Epidermal melanocyte (primary cell): ENCODE measurements at regions not wholly inside any gene's neighbourhood (a gene's known extent, or its start where the extent isn't known, plus 50 kb on each side); places are given as distances from the start of the nearest gene placed in this dataset.
"Not testable (repeated sequence)": the region's sequence is repeated elsewhere in the genome, so short reads cannot be mapped to it uniquely, and the experiment has no call there.

Experiments used
- DNase-seq: peaks from one replicate; pipeline ENCODE4 v3.0.0; 2011; ENCODE audit warnings: low spot score; ENCODE audit not compliant: insufficient read length

DNA sequence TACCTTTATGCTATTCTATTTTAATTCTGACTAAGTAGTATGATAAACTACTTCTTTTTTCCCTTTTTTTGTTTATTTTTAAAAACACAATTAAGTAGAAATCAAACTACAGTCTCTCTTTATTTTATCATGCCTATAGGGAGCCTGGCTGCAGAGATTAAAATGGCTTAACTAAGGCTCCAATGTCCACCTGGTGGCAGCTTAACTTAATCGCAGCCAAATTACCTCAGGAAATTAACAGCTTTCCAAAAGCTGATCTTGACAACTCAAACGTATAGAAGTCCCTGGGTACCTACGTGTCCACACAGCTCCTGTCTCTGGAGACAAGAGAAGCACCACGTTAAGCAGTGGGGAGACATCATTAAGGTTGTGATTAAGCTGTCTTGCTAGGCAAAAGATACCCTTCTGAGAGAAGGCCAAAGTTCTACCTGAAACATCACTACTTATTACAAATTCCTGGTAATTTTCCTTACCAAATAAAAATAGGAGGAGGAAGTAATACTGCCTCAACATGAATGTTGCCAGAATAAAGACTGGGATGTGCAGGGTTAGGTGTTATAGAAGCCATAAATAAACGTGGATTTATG, 63.2 kb upstream of the SNX19 start:
- DNase-seq, result no peak

DNA sequence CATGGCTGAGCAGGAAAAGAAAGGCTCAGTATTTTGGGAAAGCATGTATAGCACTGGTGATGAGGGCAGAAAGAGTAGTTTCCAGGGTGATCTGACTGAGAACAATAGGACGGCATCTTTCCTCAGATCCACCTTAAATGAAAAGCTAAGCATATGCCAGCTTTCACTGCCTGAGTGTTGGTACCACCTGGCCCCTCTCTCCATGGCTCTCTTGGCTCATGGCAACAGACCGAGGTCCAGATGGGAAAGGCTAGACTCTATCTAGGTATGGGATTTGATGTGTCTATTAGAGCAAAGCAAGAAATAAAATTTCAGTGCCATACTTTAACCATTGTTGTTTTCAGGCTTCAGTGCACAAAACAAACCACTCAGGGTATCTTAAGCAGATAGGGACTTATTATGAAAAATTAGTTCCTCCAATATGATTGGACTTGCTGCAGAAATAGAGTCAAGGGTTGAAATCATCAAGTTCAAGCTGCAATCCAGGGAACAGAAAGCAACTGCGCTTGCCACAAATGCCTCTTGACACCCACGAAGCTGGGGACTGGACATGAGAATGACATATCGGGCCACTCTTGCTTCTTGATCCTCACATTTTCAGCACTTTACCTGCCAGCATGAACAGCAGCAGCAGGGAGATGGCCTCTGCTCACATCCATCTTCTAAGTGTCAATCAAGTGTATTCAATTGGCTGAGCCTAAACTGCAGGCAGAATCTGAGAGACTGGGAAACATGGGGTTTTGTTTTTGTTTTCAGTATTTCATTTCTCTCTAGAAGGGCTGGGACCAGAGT, 64.0 kb upstream of the SNX19 start:
- DNase-seq, result no peak

DNA sequence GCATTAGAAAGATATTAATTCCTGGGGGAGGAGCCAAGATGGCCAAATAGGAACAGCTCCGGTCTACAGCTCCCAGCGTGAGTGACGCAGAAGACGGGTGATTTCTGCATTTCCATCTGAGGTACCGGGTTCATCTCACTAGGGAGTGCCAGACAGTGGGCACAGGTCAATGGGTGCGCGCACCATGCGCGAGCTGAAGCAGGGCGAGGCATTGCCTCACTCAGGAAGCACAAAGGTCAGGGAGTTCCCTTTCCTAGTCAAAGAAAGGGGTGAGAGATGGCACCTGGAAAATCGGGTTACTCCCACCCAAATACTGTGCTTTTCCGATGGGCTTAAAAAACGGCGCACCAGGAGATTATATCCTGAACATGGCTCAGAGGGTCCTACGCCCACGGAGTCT, 68.0 kb upstream of the SNX19 start:
- not testable (repeated sequence) for DNase-seq

DNA sequence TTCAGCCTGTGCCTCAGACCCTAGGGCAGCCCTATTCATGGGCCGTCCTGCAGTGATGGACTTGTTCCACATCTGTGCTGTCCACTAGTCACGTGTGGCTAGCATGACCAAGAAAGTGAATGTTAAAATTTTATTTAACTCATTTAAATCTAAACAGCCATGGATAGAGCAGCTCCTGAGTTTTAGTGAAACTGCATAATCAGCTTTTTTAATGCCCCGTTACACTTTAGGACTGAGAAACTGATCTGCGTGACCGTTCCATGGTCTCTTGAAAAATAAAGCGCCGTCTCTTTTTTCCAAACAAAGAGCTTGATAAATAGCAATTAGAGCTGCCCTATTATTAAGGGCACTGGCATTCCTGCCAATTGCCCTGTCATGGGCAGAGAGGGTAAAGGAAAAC, 76.5 kb upstream of the SNX19 start:
- no peak for DNase-seq

DNA sequence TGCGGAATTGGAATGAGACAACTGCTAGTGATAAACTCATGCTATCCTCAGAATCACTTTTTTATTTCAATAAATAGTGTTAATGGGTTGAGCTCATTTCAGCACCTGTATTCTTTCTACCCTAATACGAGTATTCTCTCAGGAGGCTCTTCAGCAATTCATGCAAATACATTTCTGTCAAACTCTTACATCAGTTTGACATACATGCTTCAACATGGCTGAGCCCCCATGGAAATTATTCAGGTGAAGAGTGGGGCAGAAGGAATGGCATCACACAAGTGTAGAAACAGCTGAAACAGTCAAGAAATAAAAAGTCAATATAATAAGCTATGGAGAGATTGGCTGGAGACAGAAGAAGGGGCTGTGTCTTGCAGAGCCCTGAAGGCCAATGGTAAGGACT, 77.8 kb upstream of the SNX19 start:
- DNase-seq, result no peak

DNA sequence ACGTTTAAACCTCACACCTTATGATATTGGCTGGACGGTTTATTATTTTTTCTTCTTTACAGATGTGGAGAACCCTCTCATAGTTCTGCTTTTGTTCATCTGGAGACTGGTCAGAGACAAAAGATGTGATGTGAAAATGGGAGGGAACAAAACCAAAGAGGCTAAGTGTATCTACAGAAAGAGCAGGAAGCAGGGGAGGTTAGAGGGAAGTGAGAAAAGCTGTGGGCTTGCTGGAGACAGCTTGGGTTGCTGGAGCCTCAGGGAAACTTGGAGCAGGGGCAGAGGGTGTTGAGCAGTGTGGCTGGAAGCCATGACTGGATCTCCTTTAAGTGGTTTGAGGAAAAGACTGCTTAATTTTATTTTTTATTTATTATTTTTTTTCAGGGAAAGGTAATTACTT, 79.0 kb upstream of the SNX19 start:
- DNase-seq, result no peak

DNA sequence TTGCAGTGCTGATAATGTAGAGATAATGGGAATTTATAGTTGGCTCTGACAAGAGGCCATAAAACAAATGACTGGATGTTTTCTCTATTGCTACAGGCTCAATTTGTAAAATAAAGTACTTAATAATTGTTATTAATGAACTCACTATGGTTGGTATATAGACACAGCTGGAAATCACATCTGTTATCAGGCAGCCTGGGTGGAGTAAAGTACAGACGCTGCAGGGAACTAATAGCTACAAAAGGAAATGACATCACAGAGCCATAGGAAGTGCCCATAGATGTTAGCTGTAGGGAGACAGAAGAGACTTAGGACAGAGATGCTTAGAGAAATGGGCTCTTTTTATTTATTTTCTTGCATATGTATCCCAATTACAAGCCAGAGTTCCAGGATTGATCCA, 81.0 kb upstream of the SNX19 start:
- DNase-seq, result no peak

DNA sequence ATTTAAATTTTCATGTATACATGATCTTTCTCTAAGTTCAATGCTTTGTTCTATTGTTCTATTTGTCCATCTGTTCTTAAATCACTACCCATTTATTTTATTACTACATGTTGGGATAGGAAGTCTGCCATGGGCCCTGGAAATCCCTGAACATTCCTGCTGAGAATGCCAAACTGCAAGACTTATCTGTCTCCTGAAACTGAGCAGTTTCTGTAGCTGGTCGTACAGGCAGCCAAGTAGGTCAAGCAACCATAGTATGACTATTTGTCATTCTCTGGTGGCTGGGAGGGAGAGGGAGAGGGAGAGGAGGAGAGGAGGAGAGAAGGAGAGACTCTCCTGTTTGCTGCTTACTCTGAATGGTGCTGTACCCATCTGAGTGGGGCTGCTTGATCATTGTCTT, 82.8 kb upstream of the SNX19 start:
- no peak for DNase-seq

DNA sequence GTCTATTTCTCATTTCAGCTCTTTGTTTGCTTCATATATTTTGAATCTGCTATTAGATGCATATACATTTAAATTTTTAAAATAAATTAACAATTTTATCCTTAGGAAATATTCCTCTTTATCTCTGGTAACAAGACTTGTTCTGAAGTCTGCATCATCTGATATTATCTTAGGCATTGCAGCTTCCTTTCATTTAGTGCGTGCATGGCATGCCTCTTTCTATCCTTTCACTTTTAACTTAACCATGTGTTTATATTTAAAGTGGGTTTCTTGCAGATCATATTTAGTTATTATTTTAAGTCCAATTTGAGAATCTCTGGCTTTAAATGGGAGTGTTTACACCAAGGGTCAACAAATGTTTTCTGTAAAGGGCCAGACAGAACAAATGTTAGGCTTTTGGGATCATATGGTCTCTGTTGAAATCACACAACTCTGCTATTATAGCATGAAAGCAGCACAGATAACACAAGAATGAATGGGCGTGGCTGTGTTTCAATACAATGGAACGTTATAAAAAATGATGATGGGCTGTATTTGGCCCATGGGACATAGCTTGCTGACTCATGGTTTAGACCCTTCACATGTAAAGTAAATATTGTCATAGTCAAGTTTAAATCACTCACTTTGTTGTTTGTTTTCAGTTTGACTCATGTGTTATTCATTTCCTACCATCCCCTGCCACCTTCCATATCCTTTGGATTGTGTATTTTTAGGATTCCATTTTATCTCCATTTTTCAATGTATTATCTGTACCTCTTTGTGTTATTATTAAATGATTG, 83.9 kb upstream of the SNX19 start:
- no peak for DNase-seq

DNA sequence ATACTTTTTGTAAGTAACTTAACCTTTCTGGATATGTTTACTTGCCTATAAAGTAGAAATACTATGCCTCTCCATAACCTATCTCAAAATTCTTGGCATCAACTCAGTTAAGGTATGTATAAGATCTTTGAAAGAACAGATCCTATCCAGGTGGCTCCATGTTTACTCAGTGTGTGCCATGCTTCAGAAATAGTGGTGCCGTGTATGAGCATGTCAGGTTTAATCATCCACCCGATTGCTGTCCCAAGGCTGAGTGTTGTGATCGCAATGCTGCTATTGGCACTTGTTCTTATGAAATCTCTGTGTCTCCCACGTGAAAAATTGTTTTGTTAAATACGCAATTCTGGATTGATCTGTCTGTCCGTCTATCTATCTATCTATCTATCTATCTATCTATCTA, 85.9 kb upstream of the SNX19 start:
- no peak for DNase-seq

DNA sequence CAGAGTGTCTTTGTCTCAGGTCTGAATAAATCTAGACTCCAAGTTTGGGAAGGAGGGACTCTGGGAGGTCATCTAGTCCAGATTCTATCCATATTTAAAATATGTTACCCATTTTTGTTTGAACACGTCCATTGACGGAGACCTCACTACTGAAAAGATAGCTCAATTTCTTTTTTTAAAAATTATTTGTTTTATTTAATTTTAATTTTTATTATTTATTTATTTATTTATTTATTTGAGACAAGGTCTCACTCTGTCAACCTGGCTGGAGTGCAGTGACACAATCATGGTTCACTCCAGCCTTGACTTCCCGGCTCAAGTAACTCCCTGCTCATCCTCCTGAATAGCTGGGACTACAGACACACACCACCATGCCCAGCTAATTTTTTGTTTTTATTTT, 89.5 kb upstream of the SNX19 start:
- no peak for DNase-seq

DNA sequence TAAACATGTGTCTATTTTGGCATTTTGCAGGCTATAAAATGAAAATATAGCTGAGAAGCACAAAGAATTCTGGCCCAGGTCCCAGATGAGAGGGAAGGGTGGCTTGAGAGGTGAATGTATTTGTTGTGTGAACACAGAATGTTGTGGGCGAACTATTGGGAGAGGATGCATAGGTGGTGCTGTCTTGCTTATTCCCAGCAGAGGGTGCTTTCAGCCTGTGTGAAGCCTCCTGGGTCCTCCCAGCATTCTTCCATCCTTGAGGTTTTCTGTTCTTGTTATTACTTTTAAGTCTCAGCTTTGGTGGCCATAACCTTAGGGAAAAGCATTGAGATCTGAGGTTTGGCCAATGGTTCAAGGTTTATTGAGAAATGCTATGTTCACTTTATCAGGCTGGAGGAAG, 108.7 kb upstream of the SNX19 start:
- DNase-seq, result no peak

DNA sequence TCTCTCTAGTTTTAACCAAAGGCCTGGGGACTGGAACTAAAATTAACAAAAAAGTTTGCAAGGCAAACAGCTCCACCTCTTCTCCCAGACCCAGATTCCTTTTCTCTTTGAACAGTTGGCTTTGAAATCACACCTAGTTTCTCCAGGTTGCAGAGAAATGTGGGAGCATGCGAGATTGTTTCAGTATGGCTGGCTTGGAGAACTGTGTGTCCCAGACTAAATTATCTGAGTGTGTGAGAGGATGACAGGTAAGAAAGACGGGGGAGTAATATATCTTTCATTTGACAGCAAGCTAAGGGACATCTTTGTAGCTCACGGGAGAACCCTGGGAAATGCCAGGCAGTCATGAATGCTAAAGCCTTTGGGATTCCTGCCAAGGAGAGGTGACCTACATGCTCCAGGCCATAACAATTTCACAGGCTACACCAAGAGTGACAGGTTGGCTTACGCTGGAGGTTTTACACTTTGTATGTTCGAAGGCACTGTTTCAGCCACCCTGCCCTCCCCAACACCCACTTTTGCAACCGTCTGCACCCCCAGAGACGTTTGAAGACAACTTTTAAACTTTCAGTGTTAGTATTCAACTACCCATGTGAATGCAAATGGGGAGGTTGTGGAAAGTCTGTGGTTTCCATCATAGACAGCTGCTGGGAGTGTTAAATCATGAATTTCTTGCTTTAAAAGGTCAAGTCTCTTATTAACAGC, 109.3 kb upstream of the SNX19 start:
- DNase-seq, result no peak

DNA sequence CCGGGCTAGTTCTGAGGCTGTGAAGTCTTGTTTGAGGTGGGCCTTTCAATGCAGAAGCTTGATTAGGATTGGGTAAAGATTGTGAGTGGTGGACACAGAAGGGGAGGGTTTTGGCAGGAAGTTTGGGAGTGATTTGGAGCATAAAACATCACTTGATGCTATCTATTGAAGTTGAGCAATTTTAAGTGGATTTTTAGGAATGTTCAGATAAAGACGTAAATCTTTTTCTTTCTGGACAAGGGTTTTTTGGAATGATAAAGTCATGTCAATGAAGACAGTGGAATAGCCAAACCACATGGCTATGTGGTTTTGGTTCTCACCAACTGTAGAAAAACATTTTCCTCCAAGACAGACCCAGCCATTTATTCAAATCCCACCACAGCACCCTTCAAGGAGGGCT, 111.2 kb upstream of the SNX19 start:
- no peak for DNase-seq

DNA sequence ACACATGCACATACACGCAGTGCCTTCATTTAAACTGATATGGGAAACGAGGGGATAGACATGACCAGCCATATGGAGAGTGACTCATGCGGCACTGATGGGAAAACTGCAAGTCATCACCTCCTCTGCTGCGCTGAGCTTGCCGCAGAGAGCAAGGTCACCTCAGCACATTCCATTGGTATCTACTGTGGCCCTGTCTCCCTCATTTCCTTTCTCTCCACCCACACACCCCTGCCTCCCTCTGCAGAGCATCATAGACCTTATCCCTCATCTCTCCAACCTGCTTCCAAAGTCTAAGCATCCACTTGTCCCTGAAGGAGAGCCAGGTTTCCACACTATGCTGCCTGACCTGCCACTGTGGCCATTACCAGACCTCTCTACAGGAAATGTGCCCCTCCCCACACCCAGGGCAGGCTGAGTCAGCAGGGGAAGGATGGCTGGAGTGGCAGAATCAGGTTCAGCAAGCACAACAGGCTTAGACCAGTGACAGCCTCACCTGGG, 116.9 kb upstream of the SNX19 start:
- DNase-seq, result no peak

DNA sequence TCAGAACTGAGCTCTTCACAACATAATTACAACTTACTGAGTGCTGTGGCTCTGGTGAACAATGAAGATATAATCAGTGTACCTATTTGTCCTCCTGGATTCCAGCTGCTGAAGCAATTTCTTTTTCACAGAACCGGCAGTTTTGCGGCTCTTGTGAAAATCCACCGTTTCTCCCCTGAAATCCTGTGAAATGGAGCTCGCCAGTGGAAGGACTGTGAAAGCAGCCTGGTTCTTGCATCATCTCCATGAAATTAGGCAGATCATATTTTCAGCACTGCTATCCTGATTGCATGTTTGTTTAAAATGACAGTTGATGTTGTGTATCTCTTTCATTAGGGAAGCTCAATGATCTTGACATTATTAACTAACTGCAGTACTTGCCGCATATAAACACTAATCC, 120.2 kb upstream of the SNX19 start:
- no peak for DNase-seq

DNA sequence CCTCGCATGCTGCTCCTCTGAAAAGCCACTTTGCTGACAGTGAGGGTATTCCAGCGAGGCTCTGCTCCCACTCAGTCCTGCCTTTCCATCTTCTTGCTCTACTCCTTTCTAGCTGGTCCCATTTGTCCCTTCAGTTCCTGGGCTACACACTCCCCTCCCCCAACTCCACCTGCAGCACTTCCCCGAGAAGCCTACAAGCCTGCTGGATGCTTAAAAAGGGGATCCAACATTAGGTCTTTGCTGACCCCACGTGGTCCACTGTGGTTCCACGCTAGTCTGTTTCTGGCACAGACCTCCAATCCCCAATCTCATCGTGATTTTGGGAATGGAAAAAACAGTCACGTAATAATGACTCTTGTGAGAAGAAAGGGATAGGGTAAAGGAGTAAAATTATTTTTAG, 121.6 kb upstream of the SNX19 start:
- DNase-seq, result no peak

DNA sequence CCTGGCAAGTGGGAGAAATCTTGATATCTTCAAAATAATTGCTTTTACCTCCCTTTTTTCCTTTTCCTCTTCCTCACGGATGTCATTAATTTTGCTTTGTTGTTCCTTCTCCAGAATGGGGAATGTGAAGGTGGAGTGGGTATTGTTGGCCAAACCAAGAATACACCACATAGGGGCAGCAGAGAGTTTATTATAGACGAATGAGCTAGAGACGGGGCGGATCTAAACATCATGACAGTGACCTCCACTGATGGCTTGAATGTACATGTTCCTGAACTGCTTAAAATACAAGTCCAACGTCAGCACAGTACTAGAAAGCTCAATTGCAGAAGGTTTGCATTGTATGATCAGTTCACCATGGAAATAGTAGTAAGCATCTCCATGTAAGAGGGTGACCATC, 122.3 kb upstream of the SNX19 start:
- DNase-seq, result no peak

DNA sequence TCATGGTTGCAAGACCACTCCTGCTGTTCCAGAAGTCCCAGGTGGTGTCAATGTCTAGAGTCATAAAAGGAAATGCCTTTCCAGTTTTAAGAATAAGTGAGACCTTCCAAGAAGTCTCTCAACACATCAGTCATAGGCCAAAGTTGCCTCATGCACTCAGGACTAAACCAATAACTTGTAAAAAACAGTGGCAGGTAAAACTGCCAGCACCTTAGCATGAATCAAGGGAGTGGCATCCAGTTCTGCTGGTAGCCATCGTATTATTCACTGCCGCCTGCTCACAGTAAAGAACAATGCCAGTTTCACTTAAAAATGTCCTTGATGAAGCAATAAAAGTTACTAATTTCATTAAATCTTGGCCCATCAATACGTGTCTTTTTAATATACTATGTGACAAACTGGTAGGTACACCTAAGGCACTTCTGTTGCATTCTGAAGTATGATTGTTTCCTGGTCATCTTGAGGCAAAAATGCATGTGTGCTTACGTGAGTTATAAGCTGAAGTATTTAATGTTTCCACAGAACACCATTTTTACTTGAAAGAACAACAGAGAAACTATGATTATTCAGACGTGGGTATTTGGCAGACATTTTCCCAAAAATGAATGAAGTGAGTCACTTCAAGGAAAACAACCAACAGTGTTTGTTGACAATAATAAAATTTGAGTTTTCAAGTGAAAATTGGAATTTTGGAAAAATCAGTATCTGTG, 125.2 kb upstream of the SNX19 start:
- DNase-seq, result no peak

DNA sequence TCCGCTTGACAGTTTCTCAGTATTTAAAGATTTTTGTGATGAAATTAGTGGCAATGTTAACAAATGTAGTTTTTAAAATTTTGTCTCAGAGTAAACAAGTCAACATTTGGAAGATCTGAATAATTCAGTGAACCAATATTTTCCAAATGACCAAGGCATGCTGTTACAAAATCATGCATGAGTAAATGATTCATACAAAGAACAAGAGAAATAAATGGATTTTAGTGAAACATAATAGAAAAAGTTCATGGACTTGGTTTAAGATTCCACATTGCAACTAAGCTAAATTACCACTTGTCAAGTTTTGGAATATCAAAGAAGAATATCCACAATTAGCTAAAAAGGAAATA, 125.7 kb upstream of the SNX19 start:
- no peak for DNase-seq

DNA sequence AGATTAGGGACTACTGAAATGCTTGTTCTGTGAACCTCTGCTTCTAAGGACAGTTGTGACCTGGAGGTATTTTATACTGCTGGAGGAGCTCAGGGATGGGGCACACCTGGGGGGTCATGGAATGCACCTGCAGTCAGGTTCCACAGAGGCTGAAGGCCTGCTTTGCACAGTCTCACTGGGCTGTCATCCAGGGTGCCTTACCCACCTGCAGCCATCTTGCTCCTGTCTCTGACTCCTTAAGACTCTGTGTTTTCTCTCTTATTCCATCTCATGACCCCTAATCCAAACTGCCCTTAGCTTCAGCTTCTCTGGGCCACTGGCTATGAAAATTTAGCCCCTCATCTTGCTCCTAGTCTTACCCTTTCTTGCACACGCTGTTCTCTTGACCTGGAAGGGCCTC, 127.0 kb upstream of the SNX19 start:
- no peak for DNase-seq
